Mesenchymal stem cell (in vitro differentiated cells and primary cell): ENCODE measurements at regions not wholly inside any gene's neighbourhood (a gene's known extent, or its start where the extent isn't known, plus 50 kb on each side); places are given as distances from the start of the nearest gene placed in this dataset.
"Not testable (repeated sequence)": the region's sequence is repeated elsewhere in the genome, so short reads cannot be mapped to it uniquely, and the experiment has no call there.

Experiments used
- DNase-seq: peaks from one replicate; pipeline ENCODE4 v3.0.0-alpha.2; 2013
- H2AFZ ChIP-seq: one replicate; pipeline ENCODE4 v1.6.1; 2013; ENCODE audit warnings: low read depth, mild to moderate bottlenecking, control low read depth, inconsistent platforms, low read length, moderate library complexity
- H2AK5ac ChIP-seq: 2 replicates; pipeline ENCODE4 v1.6.1; 2013; ENCODE audit warnings: low read length, moderate library complexity, mild to moderate bottlenecking, inconsistent platforms; ENCODE audit not compliant: severe bottlenecking
- H2BK120ac ChIP-seq: one replicate; pipeline ENCODE4 v1.6.1; 2013; ENCODE audit warnings: low read depth, mild to moderate bottlenecking, inconsistent platforms, low read length, moderate library complexity
- H2BK12ac ChIP-seq, 2 experiments: one replicate each; pipeline ENCODE4 v1.6.1; 2013; ENCODE audit warnings: inconsistent platforms in 2 of 2, low read length in 2 of 2, mild to moderate bottlenecking in 2 of 2, moderate library complexity in 2 of 2, control low read depth in 1 of 2
- H2BK15ac ChIP-seq: one replicate; pipeline ENCODE4 v1.6.1; 2013; ENCODE audit warnings: mild to moderate bottlenecking, low read depth, inconsistent platforms; ENCODE audit not compliant: poor library complexity, severe bottlenecking
- H2BK5ac ChIP-seq: 2 replicates; pipeline ENCODE4 v1.6.1; 2013; ENCODE audit warnings: low read depth, mild to moderate bottlenecking, low read length, control low read depth, inconsistent platforms; ENCODE audit not compliant: poor library complexity, severe bottlenecking
- H3K14ac ChIP-seq, 2 experiments: one replicate each; pipeline ENCODE4 v1.6.1; 2013; ENCODE audit warnings: inconsistent platforms in 2 of 2, low read length in 2 of 2, control low read depth in 1 of 2, mild to moderate bottlenecking in 1 of 2, moderate library complexity in 1 of 2
- H3K18ac ChIP-seq, 2 experiments: one replicate each; pipeline ENCODE4 v1.6.1; 2013; ENCODE audit warnings: inconsistent platforms in 2 of 2, low read length in 2 of 2, control low read depth in 1 of 2, low read depth in 1 of 2, mild to moderate bottlenecking in 1 of 2
- H3K23ac ChIP-seq, 2 experiments: one replicate each; pipeline ENCODE4 v1.6.1; 2013; ENCODE audit warnings: inconsistent platforms in 2 of 2, low read length in 2 of 2, mild to moderate bottlenecking in 2 of 2, moderate library complexity in 2 of 2, control low read depth in 1 of 2
- H3K27ac ChIP-seq: 2 replicates; pipeline ENCODE4 v1.5.1; 2013; ENCODE audit warnings: mild to moderate bottlenecking, moderate library complexity, low read length, control low read depth, inconsistent platforms; ENCODE audit not compliant: poor library complexity, severe bottlenecking
- H3K27me3 ChIP-seq, 2 experiments: 2 replicates each; pipeline versions ENCODE4 v1.6.1 to v1.7.0; 2013; ENCODE audit warnings: low read length in 2 of 2, mild to moderate bottlenecking in 2 of 2, moderate library complexity in 2 of 2, control low read depth in 1 of 2, inconsistent platforms in 1 of 2; ENCODE audit not compliant: control insufficient read depth in 1 of 2, insufficient read depth in 1 of 2
- H3K36me3 ChIP-seq, 2 experiments: 2 replicates each; pipeline versions ENCODE4 v1.6.1 to v1.7.0; 2013; ENCODE audit warnings: low read length in 2 of 2, control low read depth in 1 of 2, inconsistent platforms in 1 of 2, low read depth in 1 of 2, mild to moderate bottlenecking in 1 of 2; ENCODE audit not compliant: insufficient read depth in 2 of 2, control insufficient read depth in 1 of 2
- H3K4ac ChIP-seq, 2 experiments: one replicate each; pipeline ENCODE4 v1.6.1; 2013; ENCODE audit warnings: inconsistent platforms in 2 of 2, low read length in 2 of 2, mild to moderate bottlenecking in 2 of 2, moderate library complexity in 2 of 2, control low read depth in 1 of 2, low read depth in 1 of 2
- H3K4me1 ChIP-seq: 2 replicates; pipeline ENCODE4 v1.6.1; 2013; ENCODE audit warnings: low read depth, low read length, control low read depth; ENCODE audit not compliant: control insufficient read depth, insufficient read depth
- H3K4me2 ChIP-seq: 2 replicates; pipeline ENCODE4 v1.6.1; 2013; ENCODE audit warnings: low read length, mild to moderate bottlenecking, inconsistent platforms; ENCODE audit not compliant: poor library complexity, severe bottlenecking
- H3K4me3 ChIP-seq, 2 experiments: 2 replicates each; pipeline versions ENCODE4 v1.5.1 to v1.7.0; 2013; ENCODE audit warnings: low read length in 2 of 2, mild to moderate bottlenecking in 2 of 2, control low read depth in 1 of 2, low read depth in 1 of 2; ENCODE audit not compliant: insufficient read depth in 1 of 2
- H3K79me1 ChIP-seq: replicated peaks from 2 replicates; pipeline ENCODE4 v1.6.1; 2013; ENCODE audit warnings: mild to moderate bottlenecking, control low read depth, low read length, inconsistent platforms; ENCODE audit not compliant: poor library complexity, severe bottlenecking
- H3K9ac ChIP-seq: 2 replicates; pipeline ENCODE4 v1.7.0; 2013; ENCODE audit warnings: mild to moderate bottlenecking, low read length, moderate library complexity
- H3K9me3 ChIP-seq: 2 replicates; pipeline ENCODE4 v1.7.0; 2013; ENCODE audit warnings: mild to moderate bottlenecking, low read length; ENCODE audit not compliant: control insufficient read depth
- H4K8ac ChIP-seq: one replicate; pipeline ENCODE4 v1.6.1; 2013; ENCODE audit warnings: inconsistent platforms, mild to moderate bottlenecking, low read length, moderate library complexity
- H4K91ac ChIP-seq: one replicate; pipeline ENCODE4 v1.6.1; 2013; ENCODE audit warnings: mild to moderate bottlenecking, low read length, inconsistent platforms
- WGBS: methylation state at CpG from one replicate; pipeline ENCODE4 v1.1.7; 2013; ENCODE audit warnings: mixed read lengths; 5-methylcytosine and 5-hydroxymethylcytosine counted together

- not testable (repeated sequence) for H3K4me2 ChIP-seq, H3K4me3 ChIP-seq
- 45% methylated on average over 2 of the region's 2 CpGs for WGBS
Observed at GRCh38 chr3:90206482-90206881, 1099.1 kb downstream of the EPHA3 start.

GRCh38 chr3:90207353-90208097 is 1100.1 kb downstream of the EPHA3 start:
- not testable (repeated sequence) for H3K27me3 ChIP-seq, H3K27ac ChIP-seq, H4K91ac ChIP-seq, H3K4me1 ChIP-seq, H4K8ac ChIP-seq, DNase-seq, H2BK5ac ChIP-seq, H2BK15ac ChIP-seq, H3K9me3 ChIP-seq, H2BK120ac ChIP-seq, H3K79me1 ChIP-seq, H3K4me3 ChIP-seq, H2BK12ac ChIP-seq, H3K18ac ChIP-seq, H2AFZ ChIP-seq, H3K14ac ChIP-seq, H3K23ac ChIP-seq, H3K9ac ChIP-seq, H3K36me3 ChIP-seq, H2AK5ac ChIP-seq, H3K4ac ChIP-seq, H3K4me2 ChIP-seq
- 82% methylated on average over 3 of the region's 5 CpGs for WGBS

More at GRCh38 chr3:90206482-90206881, 1099.1 kb downstream of the EPHA3 start:
- H3K36me3 ChIP-seq, H3K27me3 ChIP-seq, H2BK15ac ChIP-seq, H3K14ac ChIP-seq, H4K8ac ChIP-seq, H3K4me1 ChIP-seq, H4K91ac ChIP-seq, H3K9me3 ChIP-seq, H3K4ac ChIP-seq, H3K9ac ChIP-seq, H3K18ac ChIP-seq, H2AFZ ChIP-seq, DNase-seq, H2BK5ac ChIP-seq, H2AK5ac ChIP-seq, H2BK120ac ChIP-seq, H3K27ac ChIP-seq, H2BK12ac ChIP-seq, H3K79me1 ChIP-seq, H3K23ac ChIP-seq: not testable (repeated sequence)

GRCh38 chr3:90221900-90222299 is 1114.5 kb downstream of the EPHA3 start:
- Histone ChIP-seq H2AK5ac (no peak overlapping the region), H3K23ac (no peak overlapping the region), H4K91ac (no peak overlapping the region), H3K27ac (no peak overlapping the region), H3K9me3 (peaks cover 10% of the 10 kb centered on the region), H3K9ac (no peak overlapping the region), H4K8ac (no peak overlapping the region), H2BK12ac (no peak overlapping the region), H2BK15ac (no peak overlapping the region), H2AFZ (no peak overlapping the region), H3K18ac (no peak overlapping the region), H3K36me3 (no peaks in the 10 kb centered on the region), H3K4ac (no peak overlapping the region), H3K79me1 (no peaks in the 10 kb centered on the region), H3K14ac (no peak overlapping the region), H3K4me1 (no peaks in the 10 kb centered on the region), H2BK5ac (no peak overlapping the region), H3K27me3 (no peaks in the 10 kb centered on the region), H3K4me3 (no peak overlapping the region), H3K4me2 (no peak overlapping the region), H2BK120ac (no peak overlapping the region)
- DNase-seq = no peak
- WGBS = 39% methylated on average over 2 of the region's 4 CpGs

GRCh38 chr3:90241481-90241880 is 1134.1 kb downstream of the EPHA3 start:
- no peak overlapping the region for H4K91ac ChIP-seq
- no peak overlapping the region for H4K8ac ChIP-seq
- H3K36me3 ChIP-seq = no peaks in the 10 kb centered on the region
- no peak overlapping the region for H3K23ac ChIP-seq
- H2BK120ac ChIP-seq = no peak overlapping the region
- H3K79me1 ChIP-seq = no peaks in the 10 kb centered on the region
- WGBS = no CpG with 5 or more reads among the region's 1 CpG
- no peak overlapping the region for H2BK15ac ChIP-seq
- no peaks in the 10 kb centered on the region for H3K4me1 ChIP-seq
- DNase-seq = no peak
- H2BK5ac ChIP-seq = no peak overlapping the region
- H3K18ac ChIP-seq = no peak overlapping the region
- no peak overlapping the region for H2AK5ac ChIP-seq
- no peak overlapping the region for H2AFZ ChIP-seq
- no peaks in the 10 kb centered on the region for H3K27me3 ChIP-seq
- no peak overlapping the region for H3K4me2 ChIP-seq
- H3K14ac ChIP-seq = no peak overlapping the region
- no peak overlapping the region for H3K4me3 ChIP-seq
- no peak overlapping the region for H3K4ac ChIP-seq
- H3K27ac ChIP-seq = no peak overlapping the region
- peaks cover 8% of the 10 kb centered on the region for H3K9me3 ChIP-seq
- H2BK12ac ChIP-seq = no peak overlapping the region
- H3K9ac ChIP-seq = no peak overlapping the region
